NCI-H2107 treated with DMSO at 0.1 percent for 48 hours (cell line): ENCODE measurements at regions not wholly inside any gene's neighbourhood (a gene's known extent, or its start where the extent isn't known, plus 50 kb on each side); places are given as distances from the start of the nearest gene placed in this dataset.
"Not testable (repeated sequence)": the region's sequence is repeated elsewhere in the genome, so short reads cannot be mapped to it uniquely, and the experiment has no call there.

Source experiments
- DNase-seq: peaks from one replicate; lab custom pipeline; 2025; ENCODE audit not compliant: unreplicated experiment; lab: John Stamatoyannopoulos, UW

- no peak for DNase-seq
These were observed 161.9 kb upstream of the GORAB start for GRCh38 chr1:170370087-170370486.

GRCh38 chr1:170375082-170375723 lies 156.8 kb upstream of the GORAB start:
- DNase-seq = no peak

GRCh38 chr1:170376801-170377385 lies 155.1 kb upstream of the GORAB start:
- DNase-seq = no peak

- DNase-seq = no peak
These were observed 154.5 kb upstream of the GORAB start for GRCh38 chr1:170377440-170377839.

- no peak for DNase-seq
These were observed 153.9 kb upstream of the GORAB start for GRCh38 chr1:170377896-170378634.

GRCh38 chr1:170385750-170386149 lies 146.2 kb upstream of the GORAB start:
- DNase-seq = no peak

GRCh38 chr1:170388489-170388888 lies 143.5 kb upstream of the GORAB start:
- no peak for DNase-seq

- no peak for DNase-seq
These were observed 136.8 kb upstream of the GORAB start for GRCh38 chr1:170395149-170395548.

- DNase-seq = no peak
These were observed 134.9 kb upstream of the GORAB start for GRCh38 chr1:170397061-170397460.

GRCh38 chr1:170402476-170403311 lies 129.3 kb upstream of the GORAB start:
- no peak for DNase-seq

GRCh38 chr1:170407138-170407537 lies 124.8 kb upstream of the GORAB start:
- no peak for DNase-seq

GRCh38 chr1:170407581-170407980 lies 124.4 kb upstream of the GORAB start:
- DNase-seq = no peak

GRCh38 chr1:170410401-170411166 lies 121.4 kb upstream of the GORAB start:
- no peak for DNase-seq

GRCh38 chr1:170414989-170415709 lies 116.8 kb upstream of the GORAB start:
- no peak for DNase-seq

- peak; percentile 99 for DNase-seq
These were observed 116.1 kb upstream of the GORAB start for GRCh38 chr1:170415710-170416372.

GRCh38 chr1:170424346-170424745 lies 107.6 kb upstream of the GORAB start:
- no peak for DNase-seq

- DNase-seq = no peak
These were observed 105.4 kb upstream of the GORAB start for GRCh38 chr1:170426596-170426995.

- DNase-seq = not testable (repeated sequence)
These were observed 105.0 kb upstream of the GORAB start for GRCh38 chr1:170427002-170427401.

GRCh38 chr1:170436928-170437327 lies 95.0 kb upstream of the GORAB start:
- DNase-seq = no peak

GRCh38 chr1:170445096-170445495 lies 86.9 kb upstream of the GORAB start:
- no peak for DNase-seq
